GM18505 (cell line): ENCODE measurements at regions not wholly inside any gene's neighbourhood (a gene's known extent, or its start where the extent isn't known, plus 50 kb on each side); places are given as distances from the start of the nearest gene placed in this dataset.

Experiments used
- ATAC-seq: cut with Tn5 transposase; IDR thresholded peaks from one replicate; pipeline ENCODE4 v1.9.1; 2021; ENCODE audit not compliant: unreplicated experiment
- POLR2A ChIP-seq: IDR thresholded peaks from 4 replicates; pipeline ENCODE4 v1.6.1; 2011; ENCODE audit warnings: borderline replicate concordance; ENCODE audit not compliant: insufficient read depth, insufficient read length; ENCODE audit errors: extremely low read depth

GRCh38 chr2:191760655-191761262 lies 82.8 kb downstream of the NABP1 start:
- no peak for ATAC-seq
- TF ChIP-seq POLR2A = no peak

GRCh38 chr2:191773136-191773535 lies 73.8 kb downstream of the CAVIN2 start:
- TF ChIP-seq POLR2A = no peak
- ATAC-seq = no peak

- no peak for ATAC-seq
- TF ChIP-seq POLR2A = no peak
These were observed 69.5 kb downstream of the CAVIN2 start for GRCh38 chr2:191777351-191777750.

GRCh38 chr2:191778041-191778440 lies 68.8 kb downstream of the CAVIN2 start:
- no peak for ATAC-seq
- no peak for TF ChIP-seq POLR2A

GRCh38 chr2:191782351-191782750 lies 64.5 kb downstream of the CAVIN2 start:
- ATAC-seq = no peak
- TF ChIP-seq POLR2A = no peak

- TF ChIP-seq POLR2A = no peak
- ATAC-seq = peak; percentile 75
These were observed 63.5 kb downstream of the CAVIN2 start for GRCh38 chr2:191783416-191783815.
